HG02798 (cell line): ENCODE measurements at regions not wholly inside any gene's neighbourhood (a gene's known extent, or its start where the extent isn't known, plus 50 kb on each side); places are given as distances from the start of the nearest gene placed in this dataset.

ENCODE experiments used
- ATAC-seq: cut with Tn5 transposase; IDR thresholded peaks from one replicate; pipeline ENCODE4 v1.9.1; 2021; ENCODE audit warnings: mild to moderate bottlenecking; ENCODE audit not compliant: unreplicated experiment, poor library complexity

GRCh38 chr6:166052837-166053236 is 114.8 kb downstream of the TBXT start:
- no peak for ATAC-seq

DNA sequence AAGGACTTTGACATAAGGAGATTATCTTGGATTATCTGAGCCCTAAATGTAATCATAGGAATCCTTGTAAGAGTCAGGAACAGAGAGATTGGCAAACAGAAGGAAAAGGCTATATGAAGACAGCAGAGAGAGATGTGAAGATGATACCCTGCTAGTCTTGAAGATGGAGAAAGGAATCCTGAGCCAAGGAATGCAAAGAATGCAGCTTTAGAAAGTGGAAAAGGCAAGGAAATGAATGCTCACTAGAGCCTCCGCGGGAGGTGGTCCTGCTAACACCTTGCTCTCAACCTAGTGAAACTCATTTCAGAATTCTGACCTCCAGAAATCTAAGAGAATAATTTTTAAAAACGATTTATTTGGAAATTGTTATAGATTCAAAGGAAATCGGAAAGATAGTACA is 117.1 kb downstream of the TBXT start:
- no peak for ATAC-seq

- ATAC-seq = no peak
Measured at GRCh38 chr6:166046982-166047381, 120.7 kb downstream of the TBXT start.

DNA sequence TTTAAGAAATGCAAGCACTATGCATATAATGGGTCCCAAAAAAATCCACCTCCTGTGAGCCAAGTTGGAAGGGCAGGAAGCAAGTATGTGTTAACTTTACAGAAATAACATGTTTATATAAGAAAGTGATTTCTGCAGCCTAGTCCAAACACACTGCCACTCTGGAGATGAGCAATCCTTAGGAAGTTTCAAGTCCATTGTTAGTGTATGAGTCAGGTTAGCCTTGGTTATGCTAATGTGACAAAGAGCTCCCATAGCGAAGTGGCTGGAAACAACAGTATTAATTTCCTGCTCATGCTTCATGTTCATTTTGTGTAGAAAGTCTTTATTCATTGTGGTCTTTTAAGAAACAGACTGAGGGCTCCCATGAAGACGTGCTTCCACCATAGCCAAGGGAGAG is 121.4 kb downstream of the TBXT start:
- ATAC-seq = no peak

DNA sequence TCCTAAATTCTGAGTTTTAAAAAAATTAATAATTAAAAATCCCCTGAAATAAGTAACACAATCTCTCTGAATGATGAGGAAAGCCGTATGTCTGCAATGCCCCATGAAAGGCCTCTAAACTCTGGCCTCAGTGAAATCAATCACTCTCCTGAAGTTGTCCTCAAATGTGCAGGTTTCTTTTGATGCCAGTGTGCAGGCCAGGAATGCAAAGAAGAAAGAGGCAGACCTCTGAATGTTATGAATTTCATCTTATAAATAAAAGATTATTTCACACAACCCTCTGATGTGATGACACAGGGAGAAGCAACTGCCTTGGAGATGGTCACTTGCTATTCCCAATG is 121.8 kb downstream of the TBXT start:
- no peak for ATAC-seq

DNA sequence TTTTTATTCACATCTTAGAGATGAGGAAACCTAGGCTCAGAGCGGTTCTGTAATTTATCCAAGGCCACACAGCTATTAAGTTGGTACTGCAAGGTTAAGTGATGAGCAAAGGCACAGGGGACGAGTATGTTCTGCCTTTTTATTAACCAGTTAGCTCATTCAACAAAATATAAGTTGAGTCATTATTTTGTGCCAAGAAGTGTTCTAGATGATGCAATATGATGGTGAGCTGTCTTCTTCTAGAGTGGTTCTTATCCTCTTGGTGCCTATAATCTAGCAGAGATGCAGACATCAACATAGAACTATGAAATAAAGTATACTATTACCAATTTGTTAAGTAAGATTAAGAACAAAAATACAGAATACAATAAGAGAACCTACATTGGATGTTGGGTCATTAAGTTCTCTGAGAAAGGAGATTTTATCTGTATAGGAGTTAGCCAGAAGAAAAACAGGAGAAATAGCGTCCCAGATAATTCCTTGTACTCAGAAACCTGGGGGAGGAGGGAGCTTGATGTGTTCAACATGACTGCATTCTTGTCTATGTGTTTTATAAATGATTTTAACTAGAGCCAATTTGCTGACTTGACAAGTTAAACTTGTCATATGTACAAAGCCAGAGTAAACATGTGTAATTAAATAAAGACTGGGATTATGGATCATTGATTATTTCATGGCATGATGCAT is 122.3 kb downstream of the TBXT start:
- no peak for ATAC-seq

- ATAC-seq = no peak
Measured at GRCh38 chr6:166041277-166041676, 126.4 kb downstream of the TBXT start.

DNA sequence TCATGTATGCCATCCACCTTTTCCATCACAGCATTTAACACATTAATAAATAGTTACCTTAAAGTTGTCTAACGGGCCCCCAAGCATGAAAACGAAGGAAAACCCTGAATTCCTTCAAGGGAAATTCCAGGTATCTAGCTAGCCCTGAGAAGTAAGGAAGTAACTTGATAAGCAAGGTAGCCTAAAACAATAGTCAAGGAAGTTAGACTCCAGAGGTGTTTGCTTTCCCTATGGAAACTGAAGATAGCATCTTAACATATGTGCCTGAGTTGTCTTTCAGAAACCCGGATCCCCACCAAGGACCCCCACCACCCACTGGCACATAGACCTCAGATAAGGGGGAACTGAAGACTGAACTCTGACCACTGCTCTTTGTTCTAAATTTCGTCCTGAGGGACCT is 127.4 kb downstream of the TBXT start:
- ATAC-seq = no peak

DNA sequence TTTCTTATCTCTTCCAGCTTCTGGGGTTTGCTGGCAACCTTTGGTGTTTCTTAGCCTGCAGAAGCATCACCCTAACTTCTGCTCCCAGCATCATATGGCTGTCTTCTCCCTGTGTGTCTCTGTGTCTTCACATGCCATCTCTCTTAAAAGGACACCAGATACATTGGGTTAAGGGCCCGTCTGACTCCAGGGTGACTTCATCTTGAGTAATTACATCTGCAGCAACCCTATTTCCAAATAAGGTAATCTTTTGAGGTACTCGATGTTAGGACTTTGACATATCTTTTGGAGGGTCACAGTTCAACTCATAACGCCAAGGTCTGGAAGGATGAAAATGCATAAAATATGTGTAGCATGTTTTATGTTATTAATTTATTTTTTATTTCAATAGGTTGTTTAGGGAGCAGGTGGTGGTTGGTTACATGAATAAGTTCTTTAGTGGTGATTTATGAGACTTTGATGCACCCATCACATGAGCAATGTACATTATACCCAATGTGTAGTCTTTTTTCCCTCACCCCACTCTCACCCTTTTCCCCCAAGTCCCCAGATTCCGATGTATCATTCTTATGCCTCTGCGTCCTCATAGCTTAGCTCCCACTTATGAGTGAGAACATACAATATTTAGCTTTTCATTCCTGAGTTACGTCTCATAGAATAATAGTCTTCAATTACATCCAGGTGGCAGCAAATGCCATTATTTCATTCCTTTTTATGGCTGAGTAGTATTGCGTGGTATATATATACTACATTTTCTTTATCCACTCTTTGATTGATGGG is 131.1 kb downstream of the TBXT start:
- ATAC-seq = no peak

DNA sequence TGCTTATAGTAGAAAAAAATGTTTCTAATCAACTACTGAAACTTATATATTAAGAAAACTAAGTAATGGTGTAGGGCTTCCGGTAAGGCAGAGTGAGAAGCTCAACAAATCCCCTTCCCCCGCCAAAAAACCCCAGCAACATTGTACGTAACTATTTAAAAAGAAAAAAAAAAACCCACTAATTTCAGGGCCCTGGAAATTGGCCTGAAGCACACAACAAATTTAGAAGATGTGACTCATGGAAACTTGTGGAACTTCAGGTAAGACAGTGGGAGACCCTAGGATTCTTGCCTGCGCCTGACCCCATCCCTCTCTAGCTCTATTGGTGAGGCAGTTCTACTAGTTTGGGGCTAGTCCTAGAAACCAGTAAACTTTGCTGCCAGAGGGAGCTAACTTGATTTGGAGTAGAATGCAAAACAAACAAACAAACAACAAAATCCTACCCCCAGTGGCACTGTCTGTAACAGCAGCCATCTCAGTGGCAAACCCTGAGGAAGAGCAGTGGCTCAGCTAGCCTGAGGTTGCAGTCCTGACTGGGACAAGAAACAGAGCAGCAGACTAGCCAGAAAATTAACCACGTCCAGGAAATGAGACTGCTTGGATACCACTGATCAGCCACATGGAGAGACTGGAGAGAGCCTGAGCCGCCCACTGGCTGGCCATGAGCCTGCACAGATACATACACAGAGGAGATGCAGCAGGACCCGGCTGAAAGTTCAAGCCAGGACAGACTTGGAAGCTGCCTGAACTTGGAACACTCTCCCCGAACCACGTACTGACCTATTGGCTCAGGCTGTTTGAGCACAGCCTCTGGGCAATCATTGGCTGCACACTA is 135.1 kb downstream of the TBXT start:
- peak; percentile 47 for ATAC-seq

GRCh38 chr6:166031275-166031674 is 136.4 kb downstream of the TBXT start:
- ATAC-seq = no peak

GRCh38 chr6:166029506-166029905 is 138.1 kb downstream of the TBXT start:
- ATAC-seq = peak; percentile 50

DNA sequence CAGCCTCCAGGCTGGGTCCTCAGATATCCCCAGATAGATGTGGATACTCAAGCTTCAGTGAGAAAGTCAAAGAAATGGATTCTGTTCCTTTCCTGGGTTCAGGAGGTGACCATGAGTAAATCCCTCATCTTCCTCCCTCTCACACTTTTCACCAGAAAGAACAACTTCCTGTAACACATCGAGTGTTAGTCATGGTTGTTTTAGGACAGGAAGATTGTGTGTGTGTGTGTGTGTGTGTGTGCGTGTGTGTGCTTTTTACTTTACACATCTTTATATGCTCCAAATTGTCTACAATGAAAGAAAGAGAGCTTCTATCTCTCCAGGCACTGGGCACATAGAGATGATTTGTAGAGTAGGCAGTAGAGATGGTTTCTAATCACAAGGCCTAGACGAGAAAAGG is 139.9 kb downstream of the TBXT start:
- ATAC-seq = no peak

DNA sequence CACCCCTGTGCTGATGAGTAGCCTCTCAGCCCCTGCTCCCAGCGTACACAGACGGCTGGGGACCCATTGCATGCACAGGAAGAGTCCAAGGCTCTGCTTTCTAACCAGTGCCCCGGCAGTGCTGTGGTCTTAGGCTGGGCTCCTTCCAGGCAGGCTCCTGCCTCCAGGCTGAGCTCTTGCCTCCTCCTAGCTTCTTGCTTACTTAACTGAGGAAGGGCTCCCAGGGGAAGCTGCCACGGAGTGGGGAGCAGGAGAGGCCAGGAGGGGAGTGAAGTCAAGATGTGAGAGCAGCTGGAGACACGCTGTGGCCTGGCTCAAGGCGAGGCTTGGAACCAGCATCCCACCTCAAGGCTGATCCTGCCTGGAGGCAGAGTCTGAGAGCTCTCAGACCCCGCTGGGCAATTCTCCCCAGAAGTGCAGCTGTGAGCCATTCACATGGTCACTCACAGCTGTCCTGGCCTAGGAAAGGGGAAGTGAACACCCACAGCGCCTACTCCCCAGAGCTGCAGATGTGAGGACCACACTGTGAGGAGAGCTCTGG is 141.0 kb downstream of the TBXT start:
- ATAC-seq = no peak

DNA sequence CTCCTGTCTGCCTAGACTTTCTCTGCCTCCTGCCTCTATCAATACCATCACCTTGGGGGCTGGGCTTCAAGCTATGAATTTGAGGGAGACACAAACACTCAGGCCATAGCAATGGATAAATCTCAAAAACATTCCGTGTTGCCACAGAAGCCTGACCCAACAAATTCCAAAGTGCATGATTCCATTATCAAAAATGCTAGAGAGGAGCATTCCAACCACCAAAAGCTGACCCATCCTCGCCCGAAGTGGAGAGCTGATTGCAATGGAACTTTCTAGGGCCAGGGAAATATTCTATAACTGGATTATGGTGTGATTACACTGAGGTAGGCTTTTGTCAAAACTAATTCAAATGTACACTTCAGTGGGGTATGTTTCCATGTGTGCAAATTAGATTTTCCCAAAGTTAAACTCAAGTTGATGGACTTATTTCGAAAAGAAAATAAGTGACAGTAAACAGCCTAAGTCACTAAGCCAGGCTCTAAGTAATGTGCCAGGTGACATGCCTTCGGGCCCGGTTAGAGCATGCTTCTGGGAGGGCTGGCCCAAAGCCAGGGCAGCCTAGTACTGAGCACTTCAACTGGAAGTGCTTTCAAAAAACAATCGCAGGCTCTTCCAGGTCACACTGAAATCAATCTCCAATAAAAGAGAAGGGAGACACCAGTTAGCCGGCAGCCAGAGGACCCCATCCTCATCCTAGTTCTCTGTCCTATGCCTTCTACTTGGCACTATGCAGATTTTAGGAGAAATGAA is 142.3 kb downstream of the TBXT start:
- no peak for ATAC-seq

GRCh38 chr6:166024252-166024651 is 143.4 kb downstream of the TBXT start:
- no peak for ATAC-seq

GRCh38 chr6:166023273-166023989 is 144.2 kb downstream of the TBXT start:
- ATAC-seq = no peak

DNA sequence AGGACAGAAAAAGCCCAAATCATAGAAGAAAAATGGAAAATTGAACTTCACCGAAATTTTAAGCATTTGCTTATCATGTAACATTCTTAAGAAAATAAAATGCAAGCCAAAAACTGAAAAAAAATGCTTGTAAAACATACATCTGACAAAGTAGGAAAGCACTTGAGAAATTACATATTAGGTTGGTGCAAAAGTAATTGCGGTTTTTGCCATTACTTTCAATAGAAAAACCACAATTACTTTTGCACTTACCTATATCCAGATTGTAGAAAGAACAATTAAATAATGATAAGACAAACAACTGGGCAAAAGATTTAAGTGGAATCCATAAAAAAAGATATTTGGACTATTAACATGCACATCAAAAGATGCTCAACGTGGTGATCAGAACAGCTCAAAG is 146.2 kb downstream of the TBXT start:
- no peak for ATAC-seq

GRCh38 chr6:166019214-166019613 is 148.4 kb downstream of the TBXT start:
- no peak for ATAC-seq
